GM21447 (cell line): ENCODE measurements at regions not wholly inside any gene's neighbourhood (a gene's known extent, or its start where the extent isn't known, plus 50 kb on each side); places are given as distances from the start of the nearest gene placed in this dataset.
A peak's percentile ranks its signal among the peaks of the same experiment; 100 is the strongest.

Experiments
- ATAC-seq: cut with Tn5 transposase; IDR thresholded peaks from one replicate; pipeline ENCODE4 v1.9.1; 2021; ENCODE audit not compliant: unreplicated experiment

- no peak for ATAC-seq
These were observed 97.6 kb downstream of the NUDT12 start for GRCh38 chr5:103464835-103465484.

- no peak for ATAC-seq
These were observed 99.3 kb downstream of the NUDT12 start for GRCh38 chr5:103463261-103463660.

- no peak for ATAC-seq
These were observed 101.3 kb downstream of the NUDT12 start for GRCh38 chr5:103461243-103461642.

DNA sequence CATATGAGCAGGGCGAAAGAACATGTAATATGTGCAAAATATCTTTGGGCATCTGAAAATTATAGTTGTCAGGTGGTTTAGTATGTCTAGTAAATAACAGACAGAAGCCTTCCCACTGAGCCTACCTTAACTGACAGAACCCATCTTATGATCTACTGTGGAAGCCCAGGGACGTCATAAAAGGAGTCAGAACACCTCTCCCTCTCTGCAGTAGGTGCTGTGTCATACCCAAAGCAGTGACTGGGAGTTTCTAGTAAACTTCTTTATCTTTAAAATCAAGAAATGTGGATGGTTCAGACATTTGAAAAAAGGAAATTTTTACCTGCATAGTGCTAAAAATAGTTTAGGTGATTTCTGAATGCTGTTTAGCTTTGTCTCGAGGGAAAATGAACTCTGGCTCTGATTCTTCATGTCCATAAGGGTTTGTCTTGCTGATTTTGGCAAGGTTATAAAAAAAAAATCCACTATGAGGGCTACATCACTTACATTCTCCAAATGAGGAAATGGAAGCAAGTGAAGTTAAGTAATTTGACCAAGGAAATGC lies 104.0 kb downstream of the NUDT12 start:
- ATAC-seq: no peak

- no peak for ATAC-seq
These were observed 106.1 kb downstream of the NUDT12 start for GRCh38 chr5:103456476-103456875.

DNA sequence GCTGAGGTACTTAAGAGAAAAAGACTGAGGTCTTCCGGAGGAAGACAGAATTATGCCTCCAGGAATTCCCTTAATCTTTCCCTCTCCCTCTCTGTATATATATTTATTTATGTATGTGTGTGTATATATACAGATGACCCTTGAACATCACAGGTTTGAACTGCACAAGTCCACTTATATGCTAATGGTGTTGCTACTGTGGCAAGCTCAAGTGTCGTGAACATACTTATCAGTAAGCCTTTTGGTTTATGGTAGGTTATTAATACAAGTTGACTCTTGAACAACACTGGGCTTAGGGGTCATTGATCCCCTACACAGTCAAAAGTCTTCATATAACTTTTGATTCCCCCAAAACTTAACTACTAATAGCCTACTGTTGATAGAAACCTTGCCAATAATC lies 106.8 kb downstream of the NUDT12 start:
- no peak for ATAC-seq

DNA sequence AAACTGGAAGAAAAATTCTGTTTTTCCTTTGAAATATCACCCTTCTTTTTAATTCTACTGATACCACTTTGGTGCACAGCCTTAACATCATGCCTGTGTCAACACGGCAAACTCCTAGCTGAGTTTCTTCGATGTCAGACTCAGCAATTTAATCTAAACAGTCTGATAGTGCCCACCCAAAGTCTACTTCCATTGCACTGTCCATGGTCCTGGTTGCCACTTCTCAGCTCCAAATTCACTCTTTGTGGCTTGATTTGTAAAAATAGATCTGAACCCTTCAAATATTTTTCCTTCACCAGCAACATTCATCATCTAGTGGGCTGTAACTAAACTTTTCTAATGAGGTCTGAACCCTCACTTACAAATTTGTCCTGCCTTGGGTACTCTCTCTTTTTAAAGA lies 107.8 kb downstream of the NUDT12 start:
- ATAC-seq: no peak

DNA sequence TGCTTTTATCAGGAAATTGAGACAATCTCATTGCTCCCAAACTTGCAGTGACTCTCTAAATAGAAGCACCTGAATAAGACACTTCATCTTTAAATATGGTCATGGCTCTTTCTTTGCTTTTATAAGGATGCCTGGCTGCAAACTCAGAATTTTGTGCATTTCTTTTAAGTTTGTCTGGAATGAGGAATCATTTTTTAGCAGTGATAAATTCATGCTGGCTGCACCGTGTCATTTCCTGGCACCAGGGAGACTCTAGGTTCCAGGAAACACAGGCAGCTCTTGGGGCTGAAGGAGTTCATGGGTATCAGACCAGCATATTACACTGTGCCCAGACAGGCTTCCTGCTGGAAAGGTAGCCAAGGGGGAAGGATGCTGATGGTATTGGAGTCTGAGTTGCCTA lies 109.9 kb downstream of the NUDT12 start:
- ATAC-seq: no peak

- no peak for ATAC-seq
These were observed 110.5 kb downstream of the NUDT12 start for GRCh38 chr5:103452089-103452488.

DNA sequence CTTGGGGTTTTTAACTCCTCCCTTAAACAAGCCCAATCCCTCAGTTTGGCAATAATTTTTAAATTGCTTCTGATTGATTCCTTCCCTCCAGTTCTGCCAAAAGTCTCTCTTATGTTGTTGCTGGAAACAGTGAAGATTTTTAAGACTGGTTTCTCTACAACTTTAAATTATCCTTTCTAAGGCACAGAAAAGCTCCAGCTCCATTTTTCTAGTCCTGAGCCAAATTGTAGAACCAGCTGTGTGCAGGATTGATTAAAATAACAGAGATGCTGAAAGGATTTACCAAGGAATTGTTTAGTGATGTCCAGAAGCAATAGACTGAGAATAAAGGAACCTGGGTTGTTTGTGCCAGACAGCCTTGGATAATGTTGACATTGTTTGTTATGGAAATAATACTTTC lies 111.3 kb downstream of the NUDT12 start:
- no peak for ATAC-seq

DNA sequence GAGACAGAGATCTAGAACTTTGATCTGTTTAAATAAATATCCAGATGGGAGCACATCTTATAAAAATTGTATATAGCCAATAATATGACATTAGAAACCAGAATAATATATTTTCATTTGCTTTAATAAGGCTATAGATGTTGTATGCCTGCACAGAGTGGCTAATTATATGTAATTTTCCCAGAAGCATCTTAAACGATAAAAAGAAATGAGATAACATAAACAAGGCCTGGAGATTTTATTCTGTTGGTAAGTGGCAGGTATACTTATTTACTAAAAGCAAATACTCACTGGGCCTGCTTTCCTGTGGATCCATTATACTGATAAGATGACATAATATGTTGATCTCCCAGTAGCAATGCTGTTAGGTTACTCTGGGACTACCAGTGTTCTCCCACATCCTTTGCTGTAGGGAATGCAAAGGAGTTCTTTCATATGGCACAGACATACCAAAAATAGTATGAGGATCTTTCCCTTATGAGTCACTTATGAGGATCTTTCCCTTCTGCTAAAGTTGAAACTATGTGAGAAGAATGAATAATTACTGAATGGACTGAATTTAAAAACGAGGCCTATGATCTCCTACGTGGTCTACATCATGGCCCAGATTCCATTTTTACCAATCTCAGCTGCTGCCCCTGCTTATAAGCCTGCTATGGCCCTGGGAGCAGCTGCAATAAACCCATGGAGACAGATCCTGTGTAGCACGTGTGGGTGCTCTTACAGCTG lies 112.1 kb downstream of the NUDT12 start:
- ATAC-seq: no peak

GRCh38 chr5:103446813-103447212 lies 115.8 kb downstream of the NUDT12 start:
- ATAC-seq: no peak

- ATAC-seq: no peak
These were observed 117.1 kb downstream of the NUDT12 start for GRCh38 chr5:103445426-103446035.

DNA sequence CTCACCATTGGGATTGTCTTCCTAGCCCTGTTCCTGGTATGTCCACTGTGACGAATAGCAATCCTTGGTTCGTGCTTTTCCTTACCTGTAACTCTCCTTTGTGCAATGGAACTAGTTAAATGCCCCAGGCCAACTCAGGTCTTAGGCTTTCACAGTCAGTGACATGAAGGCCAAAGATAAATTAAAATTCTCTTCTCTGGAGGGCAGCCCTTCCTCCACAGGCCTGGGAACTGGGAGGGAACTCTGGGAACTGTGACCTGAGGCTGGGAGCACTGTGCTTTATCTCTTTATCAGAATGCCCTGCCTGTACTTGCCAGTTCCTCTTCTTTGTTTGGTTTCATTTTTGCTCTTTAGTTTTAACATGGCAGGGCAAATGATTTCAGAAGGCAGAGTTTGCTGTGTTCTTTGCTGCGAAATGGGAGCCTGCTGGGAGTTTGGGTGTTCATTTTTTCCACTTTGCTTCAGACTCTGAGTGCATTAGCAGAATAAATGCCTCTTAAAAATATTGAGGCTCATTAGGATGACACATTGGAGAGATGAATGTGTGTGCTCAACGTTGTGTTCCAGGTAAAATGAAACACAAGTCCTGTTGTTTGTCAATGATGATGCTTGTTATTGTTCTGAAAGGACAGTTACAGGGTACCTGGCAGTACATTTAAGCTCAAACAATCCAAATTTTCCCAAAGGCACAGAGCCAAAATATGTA lies 118.1 kb downstream of the NUDT12 start:
- peak; percentile 79 for ATAC-seq

GRCh38 chr5:103442750-103443149 lies 119.8 kb downstream of the NUDT12 start:
- no peak for ATAC-seq

DNA sequence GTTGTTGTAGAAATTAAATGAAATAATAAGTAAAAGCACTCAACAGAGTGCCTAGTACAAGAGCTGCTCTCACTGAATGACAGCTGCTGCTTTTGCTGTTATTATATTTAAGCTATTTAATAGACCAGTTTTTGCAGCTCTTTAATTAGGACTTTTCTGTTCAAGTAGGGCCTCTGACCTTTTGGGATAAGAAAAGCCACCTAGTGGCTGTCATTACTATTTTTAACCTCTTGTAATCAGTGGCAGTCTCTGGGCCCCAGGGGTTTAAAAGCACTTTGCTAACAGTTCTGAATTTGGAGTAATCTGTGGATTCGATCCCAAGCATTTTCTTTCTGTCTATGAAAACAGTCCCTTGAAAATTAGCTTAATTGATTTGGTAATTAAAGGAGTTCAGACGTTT lies 121.1 kb downstream of the NUDT12 start:
- no peak for ATAC-seq

DNA sequence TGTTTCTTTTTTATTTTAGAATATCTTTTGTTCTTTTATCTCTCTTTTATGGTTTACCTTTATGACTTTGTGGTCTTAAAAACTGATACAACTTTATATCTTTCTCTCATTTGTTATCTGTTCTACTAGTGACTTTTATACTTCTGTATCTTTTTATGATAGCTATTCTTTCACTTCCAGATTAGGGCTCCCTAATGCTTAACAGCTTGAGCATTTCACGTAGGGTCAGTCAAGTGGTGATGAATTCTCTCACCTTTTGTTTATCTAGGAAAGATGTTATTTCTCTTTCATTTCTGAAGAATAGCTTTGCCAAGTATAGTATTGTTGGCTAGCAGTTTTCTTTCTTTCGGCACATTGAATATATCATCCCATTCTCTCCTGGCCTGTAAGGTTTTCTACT lies 123.6 kb downstream of the NUDT12 start:
- no peak for ATAC-seq

DNA sequence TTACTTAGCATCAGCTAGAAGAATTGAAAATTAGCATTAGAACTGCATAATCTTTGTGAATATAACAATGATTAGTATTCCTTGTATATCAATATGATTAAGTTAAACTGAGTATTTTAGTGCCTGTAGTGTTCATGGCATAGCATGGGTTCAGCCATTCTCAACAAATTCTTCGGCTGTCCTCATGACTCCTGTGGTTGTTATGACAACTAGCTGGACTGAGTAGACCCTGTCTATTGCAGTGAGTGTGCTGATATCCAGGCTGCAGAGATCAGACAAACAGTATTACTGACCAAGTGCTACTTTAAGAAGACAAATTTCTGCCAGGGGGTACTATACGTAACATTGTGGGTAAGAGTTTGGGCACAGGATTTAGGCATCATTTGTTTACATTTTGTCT lies 125.9 kb downstream of the NUDT12 start:
- no peak for ATAC-seq

GRCh38 chr5:103436112-103436511 lies 126.5 kb downstream of the NUDT12 start:
- ATAC-seq: no peak

- ATAC-seq: no peak
These were observed 127.3 kb downstream of the NUDT12 start for GRCh38 chr5:103435136-103435889.

- ATAC-seq: no peak
These were observed 128.5 kb downstream of the NUDT12 start for GRCh38 chr5:103434057-103434456.
